ENCODE measurements at regions not wholly inside any gene's neighbourhood (a gene's known extent, or its start where the extent isn't known, plus 50 kb on each side); places are given as distances from the start of the nearest gene placed in this dataset.

DNA sequence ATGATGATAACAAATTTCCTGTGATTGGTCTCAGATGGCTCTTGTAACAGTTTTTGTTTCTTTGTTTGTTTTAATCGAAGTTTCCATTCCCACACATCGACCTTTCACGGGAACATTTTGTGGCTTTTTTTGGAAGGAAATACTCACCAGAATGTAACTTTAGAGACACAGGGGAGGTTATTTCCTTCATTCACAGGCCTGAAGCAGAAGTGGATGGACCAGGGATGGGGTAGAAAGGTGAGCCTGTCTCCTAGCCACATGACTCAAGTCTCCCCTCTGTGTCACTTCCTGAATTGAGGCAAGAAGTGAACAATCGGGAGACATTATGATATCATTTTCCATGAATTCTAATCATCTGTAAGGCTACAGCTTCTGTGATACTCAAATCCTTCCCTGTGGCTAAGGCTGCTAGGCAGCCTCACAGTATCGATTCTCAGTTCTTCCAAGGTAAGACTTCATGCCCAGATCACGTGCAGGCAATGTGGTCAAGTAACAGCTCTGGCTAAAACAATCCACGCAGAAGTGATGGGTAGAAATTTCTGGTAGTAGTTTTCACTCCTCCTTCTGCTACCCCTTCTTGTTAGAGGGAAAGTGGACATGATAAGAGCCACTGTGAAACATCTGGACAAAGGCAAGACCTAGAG lies 203.9 kb upstream of the NEBL start:
- TF ChIP-seq, protein P1, sequence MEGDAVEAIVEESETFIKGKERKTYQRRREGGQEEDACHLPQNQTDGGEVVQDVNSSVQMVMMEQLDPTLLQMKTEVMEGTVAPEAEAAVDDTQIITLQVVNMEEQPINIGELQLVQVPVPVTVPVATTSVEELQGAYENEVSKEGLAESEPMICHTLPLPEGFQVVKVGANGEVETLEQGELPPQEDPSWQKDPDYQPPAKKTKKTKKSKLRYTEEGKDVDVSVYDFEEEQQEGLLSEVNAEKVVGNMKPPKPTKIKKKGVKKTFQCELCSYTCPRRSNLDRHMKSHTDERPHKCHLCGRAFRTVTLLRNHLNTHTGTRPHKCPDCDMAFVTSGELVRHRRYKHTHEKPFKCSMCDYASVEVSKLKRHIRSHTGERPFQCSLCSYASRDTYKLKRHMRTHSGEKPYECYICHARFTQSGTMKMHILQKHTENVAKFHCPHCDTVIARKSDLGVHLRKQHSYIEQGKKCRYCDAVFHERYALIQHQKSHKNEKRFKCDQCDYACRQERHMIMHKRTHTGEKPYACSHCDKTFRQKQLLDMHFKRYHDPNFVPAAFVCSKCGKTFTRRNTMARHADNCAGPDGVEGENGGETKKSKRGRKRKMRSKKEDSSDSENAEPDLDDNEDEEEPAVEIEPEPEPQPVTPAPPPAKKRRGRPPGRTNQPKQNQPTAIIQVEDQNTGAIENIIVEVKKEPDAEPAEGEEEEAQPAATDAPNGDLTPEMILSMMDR (IDR thresholded peaks at IDR 0.05): no peak
- TF ChIP-seq POLR2A (IDR thresholded peaks at IDR 0.05): no peak

Data from Peyer's patch (tissue), 4 donors.